DOHH2 (cell line): ENCODE measurements at regions not wholly inside any gene's neighbourhood (a gene's known extent, or its start where the extent isn't known, plus 50 kb on each side); places are given as distances from the start of the nearest gene placed in this dataset.

Source experiments
- H3F3A ChIP-seq: fragments of 200-600 bp; sonication (generic), shearing (Covaris generic); 2 replicates; pipeline ENCODE4 v1.6.0; 2016; ENCODE audit warnings: antibody characterized with exemption, mild to moderate bottlenecking; ENCODE audit not compliant: control insufficient read depth, insufficient read depth
- H3K27ac ChIP-seq: fragments of 200-600 bp; sonication (generic); 2 replicates; pipeline ENCODE4 v1.5.1; 2014; ENCODE audit warnings: low read depth, mild to moderate bottlenecking, low read length, moderate library complexity
- H3K27me3 ChIP-seq: fragments of 200-600 bp; sonication (generic); 2 replicates; pipeline ENCODE4 v1.6.1; 2014; ENCODE audit warnings: mild to moderate bottlenecking, low read length, mixed read lengths; ENCODE audit not compliant: control insufficient read depth
- H3K36me3 ChIP-seq: fragments of 200-600 bp; sonication (generic); 2 replicates; pipeline ENCODE4 v1.6.1; 2014; ENCODE audit warnings: mild to moderate bottlenecking, low read length, moderate library complexity, mixed read lengths; ENCODE audit not compliant: control insufficient read depth
- H3K4me1 ChIP-seq: fragments of 200-600 bp; sonication (generic); 2 replicates; pipeline ENCODE4 v1.6.1; 2014; ENCODE audit warnings: mild to moderate bottlenecking, low read length, mixed read lengths; ENCODE audit not compliant: control insufficient read depth
- H3K4me2 ChIP-seq: fragments of 200-600 bp; sonication (generic); 2 replicates; pipeline ENCODE4 v1.6.0; 2014; ENCODE audit warnings: mild to moderate bottlenecking, low read length, moderate library complexity
- H3K4me3 ChIP-seq: fragments of 200-600 bp; sonication (generic); 2 replicates; pipeline ENCODE4 v1.5.1; 2014; ENCODE audit warnings: mild to moderate bottlenecking, low read length, mixed read lengths
- H3K79me2 ChIP-seq: fragments of 200-600 bp; sonication (generic); 2 replicates; pipeline ENCODE4 v1.6.1; 2014; ENCODE audit warnings: mild to moderate bottlenecking, low read length, mixed read lengths; ENCODE audit not compliant: control insufficient read depth
- H3K9me2 ChIP-seq: fragments of 200-600 bp; sonication (generic); replicated peaks from 2 replicates; pipeline ENCODE4 v1.6.1; 2014; ENCODE audit warnings: mild to moderate bottlenecking, low read length, mixed read lengths; ENCODE audit not compliant: control insufficient read depth
- H3K9me3 ChIP-seq: fragments of 200-600 bp; sonication (generic); 2 replicates; pipeline ENCODE4 v1.6.1; 2014; ENCODE audit warnings: antibody characterized with exemption, low read length, mixed read lengths; ENCODE audit not compliant: control insufficient read depth, insufficient read depth
- H4K20me1 ChIP-seq: fragments of 200-600 bp; sonication (generic); 2 replicates; pipeline ENCODE4 v1.6.0; 2014; ENCODE audit warnings: low read depth, mild to moderate bottlenecking, antibody characterized with exemption, low read length, moderate library complexity; ENCODE audit not compliant: control insufficient read depth, insufficient read depth
- CTCF ChIP-seq: fragments of 200-600 bp; sonication (generic); IDR thresholded peaks from one replicate; pipeline ENCODE4 v1.5.1; 2014; ENCODE audit warnings: antibody characterized with exemption, mild to moderate bottlenecking, low read depth, low read length; ENCODE audit not compliant: poor library complexity, severe bottlenecking
- EZH2phosphoT487 ChIP-seq: fragments of 200-600 bp; sonication (generic); IDR thresholded peaks from 2 replicates; pipeline ENCODE4 v1.6.1; 2017; ENCODE audit warnings: borderline replicate concordance, mild to moderate bottlenecking, antibody characterized with exemption, low read length, moderate library complexity, mixed read lengths

GRCh38 chr1:235019471-235019870 lies 109.2 kb downstream of the TOMM20 start:
- H3K4me1 ChIP-seq: no peaks in the 10 kb centered on the region
- H3F3A ChIP-seq: no peaks in the 10 kb centered on the region
- H3K36me3 ChIP-seq: no peaks in the 10 kb centered on the region
- H4K20me1 ChIP-seq: no peaks in the 10 kb centered on the region
- no peak for TF ChIP-seq EZH2phosphoT487
- TF ChIP-seq CTCF: no peak
- H3K4me2 ChIP-seq: no peak overlapping the region
- H3K4me3 ChIP-seq: no peak overlapping the region
- H3K27ac ChIP-seq: no peak overlapping the region
- H3K27me3 ChIP-seq: peaks cover 32% of the 10 kb centered on the region
- H3K9me2 ChIP-seq: no peaks in the 10 kb centered on the region
- no peaks in the 10 kb centered on the region for H3K79me2 ChIP-seq
- H3K9me3 ChIP-seq: no peaks in the 10 kb centered on the region

GRCh38 chr1:235018720-235019444 lies 109.8 kb downstream of the TOMM20 start:
- no peak overlapping the region for H3K27ac ChIP-seq
- H3K79me2 ChIP-seq: no peaks in the 10 kb centered on the region

GRCh38 chr1:235018161-235018560 lies 110.5 kb downstream of the TOMM20 start:
- H3K79me2 ChIP-seq: no peaks in the 10 kb centered on the region
- H3K27me3 ChIP-seq: peaks cover 24% of the 10 kb centered on the region
- H4K20me1 ChIP-seq: no peaks in the 10 kb centered on the region
- H3K27ac ChIP-seq: no peak overlapping the region
- no peaks in the 10 kb centered on the region for H3F3A ChIP-seq
- no peaks in the 10 kb centered on the region for H3K4me1 ChIP-seq
- TF ChIP-seq CTCF: no peak
- H3K4me2 ChIP-seq: no peak overlapping the region
- no peaks in the 10 kb centered on the region for H3K36me3 ChIP-seq
- H3K4me3 ChIP-seq: no peak overlapping the region
- no peaks in the 10 kb centered on the region for H3K9me3 ChIP-seq
- H3K9me2 ChIP-seq: no peaks in the 10 kb centered on the region

More at GRCh38 chr1:235018720-235019444, 109.8 kb downstream of the TOMM20 start:
- H3K4me1 ChIP-seq: no peaks in the 10 kb centered on the region
- peaks cover 29% of the 10 kb centered on the region for H3K27me3 ChIP-seq
- no peaks in the 10 kb centered on the region for H3F3A ChIP-seq
- no peak overlapping the region for H3K4me2 ChIP-seq
- H4K20me1 ChIP-seq: no peaks in the 10 kb centered on the region
- H3K9me3 ChIP-seq: no peaks in the 10 kb centered on the region
- no peaks in the 10 kb centered on the region for H3K9me2 ChIP-seq
- no peaks in the 10 kb centered on the region for H3K36me3 ChIP-seq
- no peak overlapping the region for H3K4me3 ChIP-seq
- TF ChIP-seq CTCF: no peak
- TF ChIP-seq EZH2phosphoT487: no peak
